PC-9 (cell line): ENCODE measurements at regions not wholly inside any gene's neighbourhood (a gene's known extent, or its start where the extent isn't known, plus 50 kb on each side); places are given as distances from the start of the nearest gene placed in this dataset.

Source experiments
- BruUV-seq: library from RNA; stranded (reverse); fragments of 400-500 nt; replicated peaks from 2 replicates; lab custom pipeline; 2021; lab: Mats Ljungman, UMichigan
- CTCF ChIA-PET: fragments of 300-600 bp; sonication (Branson Sonifier 250); formaldehyde crosslinking; loops from one replicate; lab custom pipeline; 2022; ENCODE audit warnings: antibody characterized with exemption; lab: Charles Lee
- POLR2A ChIA-PET: fragments of 300-600 bp; sonication (Branson Sonifier 250); formaldehyde crosslinking; loops from one replicate; lab custom pipeline; 2022; ENCODE audit warnings: antibody characterized with exemption; ENCODE audit not compliant: unreplicated experiment; lab: Charles Lee
- DNase-seq, 2 experiments: peaks; one replicate each; pipeline versions ENCODE4 v3.0.0 to v3.0.0-alpha.2; 2015 to 2022; ENCODE audit warnings: mixed read lengths in 1 of 2
- H2AFZ ChIP-seq: fragments of 200-600 bp; sonication (generic); 2 replicates; pipeline ENCODE4 v1.8.1; 2017; ENCODE audit warnings: antibody characterized with exemption
- H3F3A ChIP-seq: fragments of 200-600 bp; sonication (generic); 2 replicates; pipeline ENCODE4 v1.8.1; 2017; ENCODE audit warnings: antibody characterized with exemption, mild to moderate bottlenecking, low read depth; ENCODE audit not compliant: insufficient read depth
- H3K27ac ChIP-seq: fragments of 200-600 bp; sonication (generic); 2 replicates; pipeline ENCODE4 v1.6.1; 2016; ENCODE audit warnings: mixed run types
- H3K27me3 ChIP-seq: fragments of 200-600 bp; sonication (generic); 2 replicates; pipeline ENCODE4 v1.6.1; 2016; ENCODE audit warnings: low read depth, mixed run types; ENCODE audit not compliant: insufficient read depth
- H3K36me3 ChIP-seq: fragments of 200-600 bp; sonication (generic); 2 replicates; pipeline ENCODE4 v1.6.1; 2016; ENCODE audit warnings: low read depth, mixed run types
- H3K4me1 ChIP-seq: fragments of 200-600 bp; sonication (generic); replicated peaks from 2 replicates; pipeline ENCODE4 v1.6.1; 2016; ENCODE audit warnings: mixed run types; ENCODE audit not compliant: insufficient read depth
- H3K4me2 ChIP-seq: fragments of 200-600 bp; sonication (generic); 2 replicates; pipeline ENCODE4 v1.6.1; 2017; ENCODE audit warnings: mixed run types
- H3K4me3 ChIP-seq: fragments of 200-600 bp; sonication (generic); 2 replicates; pipeline ENCODE4 v1.6.1; 2016; ENCODE audit warnings: mixed run types
- H3K79me2 ChIP-seq: fragments of 200-600 bp; sonication (generic); 2 replicates; pipeline ENCODE4 v1.6.1; 2017; ENCODE audit warnings: low read depth, mixed run types
- H3K9me2 ChIP-seq: fragments of 200-600 bp; sonication (generic); 2 replicates; pipeline ENCODE4 v1.8.1; 2017; ENCODE audit warnings: mild to moderate bottlenecking; ENCODE audit not compliant: insufficient read depth
- H3K9me3 ChIP-seq: fragments of 200-600 bp; sonication (generic); 2 replicates; pipeline ENCODE4 v1.8.1; 2016; ENCODE audit warnings: low read depth; ENCODE audit not compliant: insufficient read depth
- H4K20me1 ChIP-seq: fragments of 200-600 bp; sonication (generic); 2 replicates; pipeline ENCODE4 v1.8.1; 2017; ENCODE audit not compliant: insufficient read depth
- EZH2 ChIP-seq: fragments of 200-600 bp; sonication (generic); IDR thresholded peaks from 2 replicates; pipeline ENCODE4 v1.8.0; 2017; ENCODE audit warnings: antibody characterized with exemption, low read depth
- intact Hi-C: fragments of 100-400 bp; cut with micrococcal nuclease; formaldehyde crosslinking; loops from one replicate; pipeline ENCODE4 v1.10.0; 2022; ENCODE audit not compliant: unreplicated experiment
- TF ChIP-seq, protein P1 (sequence below): fragments of 200-600 bp; sonication (generic); conservative IDR thresholded peaks from 2 replicates; pipeline ENCODE4 v1.6.1; 2017; ENCODE audit warnings: mixed run types, antibody characterized with exemption, mild to moderate bottlenecking, moderate library complexity

GRCh38 chr10:128405450-128405849 is 279.2 kb upstream of the MKI67 start:
- CTCF ChIA-PET: no interaction called here
- no peak overlapping the region for H3K4me3 ChIP-seq
- TF ChIP-seq, protein P1, sequence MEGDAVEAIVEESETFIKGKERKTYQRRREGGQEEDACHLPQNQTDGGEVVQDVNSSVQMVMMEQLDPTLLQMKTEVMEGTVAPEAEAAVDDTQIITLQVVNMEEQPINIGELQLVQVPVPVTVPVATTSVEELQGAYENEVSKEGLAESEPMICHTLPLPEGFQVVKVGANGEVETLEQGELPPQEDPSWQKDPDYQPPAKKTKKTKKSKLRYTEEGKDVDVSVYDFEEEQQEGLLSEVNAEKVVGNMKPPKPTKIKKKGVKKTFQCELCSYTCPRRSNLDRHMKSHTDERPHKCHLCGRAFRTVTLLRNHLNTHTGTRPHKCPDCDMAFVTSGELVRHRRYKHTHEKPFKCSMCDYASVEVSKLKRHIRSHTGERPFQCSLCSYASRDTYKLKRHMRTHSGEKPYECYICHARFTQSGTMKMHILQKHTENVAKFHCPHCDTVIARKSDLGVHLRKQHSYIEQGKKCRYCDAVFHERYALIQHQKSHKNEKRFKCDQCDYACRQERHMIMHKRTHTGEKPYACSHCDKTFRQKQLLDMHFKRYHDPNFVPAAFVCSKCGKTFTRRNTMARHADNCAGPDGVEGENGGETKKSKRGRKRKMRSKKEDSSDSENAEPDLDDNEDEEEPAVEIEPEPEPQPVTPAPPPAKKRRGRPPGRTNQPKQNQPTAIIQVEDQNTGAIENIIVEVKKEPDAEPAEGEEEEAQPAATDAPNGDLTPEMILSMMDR: no peak
- TF ChIP-seq EZH2: no peak
- POLR2A ChIA-PET: no interaction called here
- no peak overlapping the region for H3K27ac ChIP-seq
- H3F3A ChIP-seq: no peaks in the 10 kb centered on the region
- no peaks in the 10 kb centered on the region for H3K79me2 ChIP-seq
- no peaks in the 10 kb centered on the region for H3K4me1 ChIP-seq
- BruUV-seq: no TSS peak
- no peaks in the 10 kb centered on the region for H3K9me2 ChIP-seq
- no peak overlapping the region for H3K4me2 ChIP-seq
- no peak overlapping the region for H2AFZ ChIP-seq
- no peaks in the 10 kb centered on the region for H3K36me3 ChIP-seq
- H3K27me3 ChIP-seq: peaks cover 22% of the 10 kb centered on the region; the same call in 1 of the 2 replicates
- DNase-seq: no peak
- intact Hi-C loops: no loop called here
- H4K20me1 ChIP-seq: no peaks in the 10 kb centered on the region
- H3K9me3 ChIP-seq: no peaks in the 10 kb centered on the region

- Histone ChIP-seq H3K9me2 (no peaks in the 10 kb centered on the region), H4K20me1 (no peaks in the 10 kb centered on the region), H3K9me3 (no peaks in the 10 kb centered on the region), H3K4me1 (no peaks in the 10 kb centered on the region), H3K27me3 (peaks cover 15% of the 10 kb centered on the region; the same call in 1 of the 2 replicates), H3K36me3 (no peaks in the 10 kb centered on the region), H3K4me3 (no peak overlapping the region), H3K4me2 (no peak overlapping the region), H3K27ac (no peak overlapping the region), H2AFZ (no peak overlapping the region), H3F3A (no peaks in the 10 kb centered on the region), H3K79me2 (no peaks in the 10 kb centered on the region)
- intact Hi-C loops: no loop called here
- TF ChIP-seq, protein P1: no peak
- TF ChIP-seq EZH2: no peak
- ChIA-PET POLR2A (no interaction called here), CTCF (no interaction called here)
- BruUV-seq: no TSS peak
- DNase-seq: no peak
These were observed 285.4 kb upstream of the MKI67 start for GRCh38 chr10:128411643-128412042.

DNA sequence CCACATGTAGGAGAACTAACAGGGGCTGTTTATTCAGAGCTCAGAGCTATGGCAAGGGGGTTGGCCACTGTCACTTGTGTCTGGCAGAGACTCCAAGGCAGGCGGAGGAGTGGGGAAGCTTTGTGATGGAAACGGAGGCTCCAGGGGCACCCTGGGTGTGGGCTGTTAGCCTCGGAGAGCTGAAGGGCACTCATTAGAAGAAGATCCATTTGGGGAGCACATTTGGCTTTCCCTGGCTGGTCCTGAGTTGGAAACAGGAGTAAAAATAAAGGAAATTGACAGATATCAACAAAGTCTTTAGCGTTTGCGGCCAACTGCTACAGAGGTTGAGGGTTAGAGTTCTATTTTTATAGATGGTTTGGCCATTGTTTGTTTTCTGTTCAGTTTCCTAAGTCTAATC is 288.3 kb upstream of the MKI67 start:
- Histone ChIP-seq H2AFZ (no peak overlapping the region), H3F3A (no peaks in the 10 kb centered on the region), H3K4me2 (no peak overlapping the region), H4K20me1 (no peaks in the 10 kb centered on the region), H3K36me3 (no peaks in the 10 kb centered on the region), H3K79me2 (no peaks in the 10 kb centered on the region), H3K4me1 (no peaks in the 10 kb centered on the region), H3K27me3 (peaks cover 12% of the 10 kb centered on the region; the same call in 1 of the 2 replicates), H3K9me2 (no peaks in the 10 kb centered on the region), H3K4me3 (no peak overlapping the region), H3K9me3 (no peaks in the 10 kb centered on the region), H3K27ac (no peak overlapping the region)
- TF ChIP-seq, protein P1: no peak
- TF ChIP-seq EZH2: no peak
- ChIA-PET POLR2A (no interaction called here), CTCF (no interaction called here)
- intact Hi-C loops: no loop called here
- no TSS peak for BruUV-seq
- DNase-seq: no peak
